Activated CD8-positive, alpha-beta T cell treated with anti-CD3 and anti-CD28 coated beads for 36 hours (primary cell): ENCODE measurements at regions not wholly inside any gene's neighbourhood (a gene's known extent, or its start where the extent isn't known, plus 50 kb on each side); places are given as distances from the start of the nearest gene placed in this dataset.
"Not testable (repeated sequence)": the region's sequence is repeated elsewhere in the genome, so short reads cannot be mapped to it uniquely, and the experiment has no call there.

Source experiments
- ATAC-seq: fragments of 200-7000 bp; cut with Tn5 transposase; one replicate; pipeline ENCODE4 v1.10.0; 2021; ENCODE audit warnings: mild to moderate bottlenecking, moderate library complexity
- CTCF ChIA-PET: fragments of 350-600 bp; sonication (Branson Sonifier 250); formaldehyde crosslinking; loops from one replicate; lab custom pipeline; 2021; ENCODE audit warnings: antibody characterized with exemption; lab: Charles Lee
- POLR2A ChIA-PET: fragments of 350-600 bp; sonication (Branson Sonifier 250); formaldehyde crosslinking; loops from one replicate; lab custom pipeline; 2021; ENCODE audit warnings: antibody characterized with exemption; lab: Charles Lee
- DNase-seq: peaks from one replicate; pipeline ENCODE4 v3.0.0-alpha.2; 2020
- H3K27ac Mint-ChIP-seq: one replicate; pipeline ENCODE4 v1.8.0; 2021; ENCODE audit warnings: mild to moderate bottlenecking, mixed read lengths
- H3K27me3 Mint-ChIP-seq: one replicate; pipeline ENCODE4 v1.8.0; 2021; ENCODE audit warnings: mixed read lengths
- H3K36me3 Mint-ChIP-seq: one replicate; pipeline ENCODE4 v1.8.0; 2021; ENCODE audit warnings: low read depth, mixed read lengths
- H3K4me1 Mint-ChIP-seq: one replicate; pipeline ENCODE4 v1.8.0; 2021; ENCODE audit warnings: low read depth, mixed read lengths
- H3K4me3 Mint-ChIP-seq: one replicate; pipeline ENCODE4 v1.8.0; 2021; ENCODE audit warnings: mild to moderate bottlenecking, moderate library complexity, mixed read lengths
- H3K9me3 Mint-ChIP-seq: one replicate; pipeline ENCODE4 v1.8.0; 2021; ENCODE audit warnings: mixed read lengths
- CTCF ChIP-seq: fragments of 200-600 bp; IDR thresholded peaks from one replicate; pipeline ENCODE4 v1.8.0; 2022; ENCODE audit warnings: antibody characterized with exemption, mild to moderate bottlenecking
- intact Hi-C: fragments of 100-400 bp; cut with micrococcal nuclease; formaldehyde crosslinking; loops from one replicate; pipeline ENCODE4 v1.10.0; 2022

GRCh38 chr1:101410048-101410878 lies 173.4 kb downstream of the S1PR1 start:
- H3K4me3 Mint-ChIP-seq = no peak overlapping the region
- POLR2A ChIA-PET = no interaction called here
- no peak for TF ChIP-seq CTCF
- H3K27ac Mint-ChIP-seq = peak overlapping the region; percentile 58
- DNase-seq = peak; percentile 53
- no peaks in the 10 kb centered on the region for H3K36me3 Mint-ChIP-seq
- H3K27me3 Mint-ChIP-seq = peaks cover 8% of the 10 kb centered on the region
- H3K9me3 Mint-ChIP-seq = no peaks in the 10 kb centered on the region
- intact Hi-C loops = no loop called here
- peaks cover 21% of the 10 kb centered on the region for H3K4me1 Mint-ChIP-seq
- peak; percentile 86 for ATAC-seq
- CTCF ChIA-PET = interaction anchor here (0.6 to 1.4 kb wide), 4 partner anchors 8 to 101 kb away, joined by 3 to 4 read pairs (median 3); no protein-coding TSS in a partner anchor

DNA sequence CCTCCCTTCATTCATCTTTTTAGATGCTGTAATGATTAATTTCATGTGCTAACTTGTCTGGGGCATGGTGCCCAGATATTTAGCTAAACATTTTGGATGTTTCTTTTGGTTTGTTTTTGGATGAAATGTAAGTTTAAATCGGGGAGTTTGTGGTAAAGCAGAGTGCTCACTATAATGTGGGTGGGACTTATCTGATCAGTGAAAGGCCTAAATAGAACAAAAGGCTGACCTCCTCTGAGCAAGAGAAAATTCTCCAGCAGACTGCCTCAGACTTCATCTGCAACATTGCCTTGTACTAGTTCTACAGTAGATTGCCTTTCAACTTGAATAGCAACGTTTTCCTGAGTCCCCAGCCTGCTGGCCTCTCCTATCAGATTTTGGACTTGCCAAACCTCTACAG lies 183.6 kb downstream of the S1PR1 start:
- TF ChIP-seq CTCF = no peak
- ATAC-seq (no peak), DNase-seq (no peak)
- Mint-ChIP-seq H3K9me3 (no peaks in the 10 kb centered on the region), H3K4me3 (no peak overlapping the region), H3K27me3 (no peaks in the 10 kb centered on the region), H3K4me1 (no peaks in the 10 kb centered on the region), H3K36me3 (no peaks in the 10 kb centered on the region), H3K27ac (no peak overlapping the region)
- intact Hi-C loops = no loop called here
- ChIA-PET POLR2A (no interaction called here), CTCF (interaction anchor here (1.6 kb wide), 1 partner anchor 8 kb away, joined by 4 read pairs; no protein-coding TSS in a partner anchor)

DNA sequence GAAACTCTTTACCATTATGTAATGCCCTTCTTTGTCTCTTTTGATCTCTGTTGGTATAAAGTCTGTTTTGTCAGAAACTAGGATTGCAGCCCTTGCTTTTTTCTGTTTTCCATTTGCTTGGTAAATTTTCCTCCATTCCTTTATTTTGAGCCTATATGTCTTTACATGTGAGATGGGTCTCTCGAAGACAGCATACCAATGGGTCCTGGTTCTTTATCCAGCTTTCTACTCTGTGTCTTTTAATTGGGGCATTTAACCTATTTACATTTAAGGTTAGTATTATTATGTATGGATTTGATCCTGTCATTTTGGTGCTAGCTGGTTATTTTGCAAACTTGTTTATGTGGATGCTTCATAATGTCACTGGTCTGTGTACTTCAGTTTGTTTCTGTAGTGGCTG lies 191.3 kb downstream of the S1PR1 start:
- ATAC-seq, DNase-seq, H3K36me3 Mint-ChIP-seq, intact Hi-C loops, H3K27ac Mint-ChIP-seq, H3K9me3 Mint-ChIP-seq, H3K4me1 Mint-ChIP-seq, H3K27me3 Mint-ChIP-seq, POLR2A ChIA-PET, H3K4me3 Mint-ChIP-seq: not testable (repeated sequence)
- CTCF ChIA-PET = interaction anchor here (1.2 to 1.6 kb wide), 2 partner anchors 9 to 10 kb away, joined by 4 to 6 read pairs; no protein-coding TSS in a partner anchor

DNA sequence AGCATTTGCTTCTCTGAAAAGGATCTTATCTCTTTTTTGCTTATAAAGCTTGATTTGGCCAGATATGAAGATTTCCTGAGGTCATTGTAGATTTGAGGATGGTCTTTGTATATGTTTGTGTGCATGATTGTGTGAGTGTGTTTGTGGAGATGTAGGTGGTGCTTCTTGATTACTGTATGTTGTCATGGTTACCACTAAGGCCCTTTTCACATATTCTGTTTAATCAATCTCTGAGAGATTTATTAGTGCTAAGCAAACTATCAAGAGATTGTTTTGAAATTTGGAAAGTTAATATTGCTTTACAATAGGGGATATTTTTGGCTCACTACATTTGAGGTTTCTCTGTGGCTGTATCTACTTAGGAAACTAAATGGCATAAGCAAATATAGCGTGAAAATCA lies 191.7 kb downstream of the S1PR1 start:
- ChIA-PET POLR2A (no interaction called here), CTCF (interaction anchor here (1.2 to 1.6 kb wide), 2 partner anchors 9 kb away, joined by 4 to 6 read pairs; no protein-coding TSS in a partner anchor)
- Mint-ChIP-seq H3K4me1 (no peaks in the 10 kb centered on the region), H3K27ac (no peak overlapping the region), H3K9me3 (peaks cover 6% of the 10 kb centered on the region), H3K27me3 (peaks cover 10% of the 10 kb centered on the region), H3K36me3 (no peaks in the 10 kb centered on the region), H3K4me3 (no peak overlapping the region)
- DNase-seq (no peak), ATAC-seq (no peak)
- no peak for TF ChIP-seq CTCF
- intact Hi-C loops = no loop called here

DNA sequence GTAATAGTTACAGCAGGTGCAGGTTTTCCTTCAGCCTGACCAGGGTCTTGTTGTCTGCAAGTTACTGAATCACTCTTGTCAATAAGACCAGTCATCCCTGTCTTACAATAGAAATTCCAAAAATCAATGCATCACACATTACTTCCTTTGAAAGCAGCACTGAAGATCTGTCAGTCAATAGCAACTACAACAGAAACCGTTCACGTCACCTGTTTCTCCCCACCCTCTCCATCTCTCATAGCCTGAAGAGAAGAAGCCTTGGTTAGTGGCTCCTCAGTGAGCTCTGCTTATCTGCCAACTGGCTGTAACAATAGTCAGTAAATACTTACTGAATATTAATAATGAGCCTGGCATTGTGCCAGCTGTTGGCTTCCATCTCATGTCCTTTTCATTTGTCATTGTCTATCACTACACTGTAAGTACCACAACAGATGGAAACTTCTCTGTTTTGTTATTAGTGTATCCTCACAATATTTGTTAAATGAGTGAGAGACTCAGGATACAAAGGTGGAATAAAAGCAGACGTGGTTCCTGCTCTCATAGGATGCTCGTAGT lies 195.2 kb downstream of the S1PR1 start:
- no peak for TF ChIP-seq CTCF
- Mint-ChIP-seq H3K4me1 (peaks cover 11% of the 10 kb centered on the region), H3K9me3 (peaks cover 6% of the 10 kb centered on the region), H3K27me3 (peaks cover 7% of the 10 kb centered on the region), H3K36me3 (no peaks in the 10 kb centered on the region), H3K27ac (no peak overlapping the region), H3K4me3 (no peak overlapping the region)
- ChIA-PET CTCF (interaction anchor here (0.9 kb wide), 1 partner anchor 123 kb away, joined by 3 read pairs; no protein-coding TSS in a partner anchor), POLR2A (interaction anchor here (0.6 kb wide), 1 partner anchor 134 kb away, joined by 3 read pairs; no protein-coding TSS in a partner anchor)
- no peak for DNase-seq
- ATAC-seq = no peak
- intact Hi-C loops = no loop called here
